Smooth muscle cell (in vitro differentiated cells): ENCODE measurements at regions not wholly inside any gene's neighbourhood (a gene's known extent, or its start where the extent isn't known, plus 50 kb on each side); places are given as distances from the start of the nearest gene placed in this dataset.

Source experiments
- DNase-seq: peaks from one replicate; lab custom pipeline; 2025; ENCODE audit not compliant: unreplicated experiment; lab: John Stamatoyannopoulos, UW
- H2AFZ ChIP-seq: fragments of 200-600 bp; sonication (generic); 2 replicates; pipeline ENCODE4 v1.6.0; 2016; ENCODE audit warnings: antibody characterized with exemption, low read depth, mild to moderate bottlenecking
- H3F3A ChIP-seq: fragments of 200-600 bp; sonication (generic); 2 replicates; pipeline ENCODE4 v1.6.0; 2017; ENCODE audit warnings: antibody characterized with exemption, low read depth
- H3K27ac ChIP-seq: fragments of 200-600 bp; sonication (generic); 2 replicates; pipeline ENCODE4 v1.5.1; 2016; ENCODE audit warnings: low read depth, mild to moderate bottlenecking
- H3K27me3 ChIP-seq: fragments of 200-600 bp; sonication (generic); 2 replicates; pipeline ENCODE4 v1.6.1; 2016; ENCODE audit warnings: low read depth, mild to moderate bottlenecking
- H3K36me3 ChIP-seq: fragments of 200-600 bp; sonication (generic); 2 replicates; pipeline ENCODE4 v1.5.1; 2016; ENCODE audit warnings: low read depth
- H3K4me1 ChIP-seq: fragments of 200-600 bp; sonication (generic); 2 replicates; pipeline ENCODE4 v1.5.1; 2016; ENCODE audit warnings: low read depth
- H3K4me2 ChIP-seq: fragments of 200-600 bp; sonication (generic); 2 replicates; pipeline ENCODE4 v1.6.0; 2016; ENCODE audit warnings: mild to moderate bottlenecking
- H3K4me3 ChIP-seq: fragments of 200-600 bp; sonication (generic); 2 replicates; pipeline ENCODE4 v1.5.1; 2016; ENCODE audit warnings: mild to moderate bottlenecking
- H3K79me2 ChIP-seq: fragments of 200-600 bp; sonication (generic); 2 replicates; pipeline ENCODE4 v1.6.0; 2016; ENCODE audit warnings: low read depth, mild to moderate bottlenecking
- H3K9ac ChIP-seq: fragments of 200-600 bp; sonication (generic); 2 replicates; pipeline ENCODE4 v1.6.0; 2016; ENCODE audit warnings: low read depth
- H3K9me3 ChIP-seq: fragments of 200-600 bp; sonication (generic); replicated peaks from 2 replicates; pipeline ENCODE4 v1.5.1; 2016; ENCODE audit warnings: low read depth
- H4K20me1 ChIP-seq: fragments of 200-600 bp; sonication (generic); 2 replicates; pipeline ENCODE4 v1.6.0; 2016; ENCODE audit warnings: low read depth
- WGBS: methylation state at CpG from one replicate; pipeline ENCODE4 v1.1.7; 2016; ENCODE audit warnings: low lambda C conversion rate; 5-methylcytosine and 5-hydroxymethylcytosine counted together
- TF ChIP-seq, protein P1 (sequence below): fragments of 200-600 bp; sonication (generic); IDR thresholded peaks from 2 replicates; pipeline ENCODE4 v1.5.1; 2017; ENCODE audit warnings: borderline replicate concordance, mild to moderate bottlenecking, antibody characterized with exemption; ENCODE audit not compliant: insufficient read depth, poor library complexity, severe bottlenecking

DNA sequence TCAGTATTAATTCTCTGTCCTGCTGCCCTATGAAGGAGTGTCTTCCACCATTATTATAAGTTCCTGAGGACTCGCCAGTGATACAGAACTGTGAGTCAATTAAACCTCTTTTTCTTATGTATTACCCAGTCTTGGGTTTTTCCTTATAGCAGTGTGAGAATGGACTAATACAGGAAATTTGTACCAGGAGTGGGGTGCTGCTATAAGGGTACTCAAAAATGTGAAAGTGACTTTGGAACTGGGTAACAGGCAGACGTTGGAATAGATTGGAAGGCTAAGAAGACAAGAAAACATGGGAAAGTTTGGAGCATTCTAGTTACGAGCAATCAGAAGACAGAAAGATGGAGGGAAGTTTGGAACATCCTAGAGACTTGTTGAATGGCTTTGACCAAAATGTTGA, 616.7 kb upstream of the EPHA7 start:
- Histone ChIP-seq H4K20me1 (no peaks in the 10 kb centered on the region), H3K9ac (no peak overlapping the region), H3K4me3 (no peak overlapping the region), H3K36me3 (no peaks in the 10 kb centered on the region), H3K79me2 (no peaks in the 10 kb centered on the region), H3K27ac (no peak overlapping the region), H3K4me2 (no peak overlapping the region), H3K9me3 (peaks cover 9% of the 10 kb centered on the region), H3K27me3 (no peaks in the 10 kb centered on the region), H3K4me1 (no peaks in the 10 kb centered on the region), H3F3A (no peaks in the 10 kb centered on the region), H2AFZ (no peak overlapping the region)
- TF ChIP-seq, protein P1, sequence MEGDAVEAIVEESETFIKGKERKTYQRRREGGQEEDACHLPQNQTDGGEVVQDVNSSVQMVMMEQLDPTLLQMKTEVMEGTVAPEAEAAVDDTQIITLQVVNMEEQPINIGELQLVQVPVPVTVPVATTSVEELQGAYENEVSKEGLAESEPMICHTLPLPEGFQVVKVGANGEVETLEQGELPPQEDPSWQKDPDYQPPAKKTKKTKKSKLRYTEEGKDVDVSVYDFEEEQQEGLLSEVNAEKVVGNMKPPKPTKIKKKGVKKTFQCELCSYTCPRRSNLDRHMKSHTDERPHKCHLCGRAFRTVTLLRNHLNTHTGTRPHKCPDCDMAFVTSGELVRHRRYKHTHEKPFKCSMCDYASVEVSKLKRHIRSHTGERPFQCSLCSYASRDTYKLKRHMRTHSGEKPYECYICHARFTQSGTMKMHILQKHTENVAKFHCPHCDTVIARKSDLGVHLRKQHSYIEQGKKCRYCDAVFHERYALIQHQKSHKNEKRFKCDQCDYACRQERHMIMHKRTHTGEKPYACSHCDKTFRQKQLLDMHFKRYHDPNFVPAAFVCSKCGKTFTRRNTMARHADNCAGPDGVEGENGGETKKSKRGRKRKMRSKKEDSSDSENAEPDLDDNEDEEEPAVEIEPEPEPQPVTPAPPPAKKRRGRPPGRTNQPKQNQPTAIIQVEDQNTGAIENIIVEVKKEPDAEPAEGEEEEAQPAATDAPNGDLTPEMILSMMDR: no peak
- 90% methylated on average over 3 of the region's 3 CpGs for WGBS
- no peak for DNase-seq

DNA sequence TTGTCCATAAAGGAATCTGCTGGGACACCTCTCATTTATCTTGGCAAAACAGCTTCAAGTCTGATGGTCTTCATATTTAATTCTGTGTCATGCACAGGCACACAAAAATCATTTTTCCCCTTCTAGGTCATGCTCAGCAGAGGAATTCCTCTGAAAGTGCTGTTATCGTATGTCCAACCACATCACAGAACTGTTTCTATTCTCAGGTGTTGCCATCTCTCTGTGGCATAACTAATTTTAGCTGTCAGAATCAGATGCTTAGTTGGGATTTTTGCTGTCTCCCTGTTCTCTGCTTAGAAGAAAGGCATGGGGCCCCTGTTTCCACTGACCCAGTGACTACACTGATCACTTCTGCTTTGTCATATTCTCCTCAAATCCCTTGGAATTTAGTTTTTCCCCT, 608.0 kb upstream of the EPHA7 start:
- Histone ChIP-seq H3K27ac (no peak overlapping the region), H3K36me3 (no peaks in the 10 kb centered on the region)
- 92% methylated on average over 1 of the region's 1 CpG for WGBS

DNA sequence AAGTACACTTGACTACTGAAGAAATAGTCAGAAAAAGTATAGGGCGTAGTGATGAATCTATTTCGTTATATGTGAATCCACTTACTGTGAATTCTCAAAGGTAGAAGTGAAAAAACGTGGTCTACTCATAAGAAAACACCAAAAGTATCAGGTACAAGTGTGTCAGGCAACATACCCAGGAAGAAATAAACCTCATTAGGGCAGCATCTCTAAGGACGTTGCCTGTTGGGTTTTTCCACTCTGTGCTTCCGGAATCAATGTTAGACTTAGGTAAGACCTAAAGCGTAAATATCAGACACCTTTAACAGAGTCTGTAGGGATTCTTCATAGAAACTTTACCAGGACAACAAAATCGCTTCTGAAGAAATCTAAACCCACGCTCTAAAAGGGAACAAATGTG, 607.2 kb upstream of the EPHA7 start:
- no peaks in the 10 kb centered on the region for H3K9me3 ChIP-seq
- H3K9ac ChIP-seq: no peak overlapping the region
- H3K4me1 ChIP-seq: no peaks in the 10 kb centered on the region
- no peak overlapping the region for H2AFZ ChIP-seq
- H4K20me1 ChIP-seq: no peaks in the 10 kb centered on the region
- no peak overlapping the region for H3K4me2 ChIP-seq
- H3K27me3 ChIP-seq: no peaks in the 10 kb centered on the region
- 92% methylated on average over 8 of the region's 8 CpGs for WGBS
- H3K79me2 ChIP-seq: no peaks in the 10 kb centered on the region
- DNase-seq: no peak
- no peaks in the 10 kb centered on the region for H3K36me3 ChIP-seq
- no peak overlapping the region for H3K27ac ChIP-seq
- TF ChIP-seq, protein P1: no peak
- no peaks in the 10 kb centered on the region for H3F3A ChIP-seq
- H3K4me3 ChIP-seq: no peak overlapping the region

More for the DNA sequence above, 608.0 kb upstream of the EPHA7 start:
- H3K9ac ChIP-seq: no peak overlapping the region
- no peak overlapping the region for H3K4me3 ChIP-seq
- H3F3A ChIP-seq: no peaks in the 10 kb centered on the region
- no peaks in the 10 kb centered on the region for H4K20me1 ChIP-seq
- no peak overlapping the region for H2AFZ ChIP-seq
- no peaks in the 10 kb centered on the region for H3K79me2 ChIP-seq
- H3K4me2 ChIP-seq: no peak overlapping the region
- TF ChIP-seq, protein P1: no peak
- H3K27me3 ChIP-seq: no peaks in the 10 kb centered on the region
- H3K4me1 ChIP-seq: no peaks in the 10 kb centered on the region
- no peak for DNase-seq
- no peaks in the 10 kb centered on the region for H3K9me3 ChIP-seq

DNA sequence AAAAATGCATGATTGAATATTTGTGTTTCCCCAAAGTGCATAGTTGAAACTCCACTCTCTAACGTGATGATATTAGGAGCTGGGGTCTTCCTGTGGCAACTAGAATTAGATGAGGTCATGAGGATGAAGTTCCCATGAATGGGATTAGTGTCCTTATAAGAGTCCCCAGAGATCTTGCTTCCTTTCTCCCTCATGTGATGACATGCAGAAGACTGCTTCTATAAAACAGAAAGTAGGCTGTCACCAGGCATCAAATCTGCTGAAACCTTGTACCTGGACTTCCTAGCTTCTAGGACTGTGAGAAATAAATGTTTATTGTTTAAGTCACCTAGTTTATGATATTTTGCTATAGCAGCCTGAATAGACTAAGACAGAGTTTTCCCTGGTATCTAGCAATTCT, 586.5 kb upstream of the EPHA7 start:
- Histone ChIP-seq H3K27me3 (no peaks in the 10 kb centered on the region), H3K4me2 (no peak overlapping the region), H3K4me3 (no peak overlapping the region), H3F3A (no peaks in the 10 kb centered on the region), H3K27ac (no peak overlapping the region), H2AFZ (no peak overlapping the region), H3K4me1 (no peaks in the 10 kb centered on the region), H3K36me3 (no peaks in the 10 kb centered on the region), H4K20me1 (no peaks in the 10 kb centered on the region), H3K9me3 (no peaks in the 10 kb centered on the region), H3K79me2 (no peaks in the 10 kb centered on the region), H3K9ac (no peak overlapping the region)
- TF ChIP-seq, protein P1: no peak
- 58% methylated on average over 1 of the region's 1 CpG for WGBS
- DNase-seq: no peak
